ENCODE measurements at regions not wholly inside any gene's neighbourhood (a gene's known extent, or its start where the extent isn't known, plus 50 kb on each side); places are given as distances from the start of the nearest gene placed in this dataset.

DNA sequence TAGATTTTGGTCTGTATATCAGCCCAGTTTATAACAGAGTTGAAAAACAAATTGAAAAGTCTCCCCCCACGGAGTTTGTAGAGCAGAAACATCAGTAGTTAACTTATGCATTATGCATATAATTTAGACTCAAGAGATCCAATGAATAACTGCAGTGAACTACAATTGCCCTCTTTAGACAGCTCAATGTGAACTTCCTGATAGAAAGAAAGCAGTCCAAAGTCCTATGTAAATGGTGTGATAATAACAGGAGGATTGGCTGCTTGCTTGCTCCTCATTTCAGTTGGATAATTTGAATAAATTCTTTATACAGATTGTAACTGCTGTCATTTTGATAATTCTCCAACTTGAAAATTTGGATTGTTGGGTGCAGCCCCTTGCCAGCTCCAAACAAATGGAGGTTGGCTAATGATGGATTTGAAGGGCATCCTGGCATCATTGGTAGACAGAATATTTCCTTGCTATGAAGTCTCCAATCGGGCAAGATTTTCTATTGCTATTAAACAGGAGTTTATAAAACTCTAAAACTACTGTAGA lies 297.1 kb downstream of the ASXL3 start:
- Histone ChIP-seq H3K9me3 (no peaks in the 10 kb centered on the region), H3K9me2 (no peaks in the 10 kb centered on the region), H4K20me1 (ENCODE audit: insufficient read depth) (no peaks in the 10 kb centered on the region), H3K27me3 (ENCODE audit: insufficient read depth) (no peaks in the 10 kb centered on the region), H3K9ac (no peak overlapping the region), H3F3A (replicated peaks; ENCODE audit: insufficient read depth) (no peaks in the 10 kb centered on the region), H3K4me2 (no peak overlapping the region), H3K79me2 (ENCODE audit: insufficient read depth) (no peaks in the 10 kb centered on the region), H2AFZ (ENCODE audit: low read depth) (no peak overlapping the region), H3K27ac (ENCODE audit: low read depth in 2 of 2, low read length in 1 of 2) (no peak overlapping the region), H3K4me1 (ENCODE audit: control insufficient read depth in 1 of 2, insufficient read depth in 2 of 2, low read depth in 1 of 2, low read length in 1 of 2) (no peaks in the 10 kb centered on the region), H3K36me3 (replicated peaks in 1 of 2; ENCODE audit: control insufficient read depth in 1 of 2, insufficient read depth in 2 of 2, low read length in 1 of 2) (no peaks in the 10 kb centered on the region), H3K4me3 (ENCODE audit: low read depth in 2 of 2, low read length in 1 of 2) (no peak overlapping the region)
- ChIA-PET CTCF (interaction anchor here (1.4 kb wide), 1 partner anchor 9 kb away, joined by 4 read pairs; no protein-coding TSS in a partner anchor), POLR2A (no interaction called here)
- TF ChIP-seq YY1 (IDR thresholded peaks at IDR 0.05; ENCODE audit: low read depth), result no peak
- TF ChIP-seq, protein P1, sequence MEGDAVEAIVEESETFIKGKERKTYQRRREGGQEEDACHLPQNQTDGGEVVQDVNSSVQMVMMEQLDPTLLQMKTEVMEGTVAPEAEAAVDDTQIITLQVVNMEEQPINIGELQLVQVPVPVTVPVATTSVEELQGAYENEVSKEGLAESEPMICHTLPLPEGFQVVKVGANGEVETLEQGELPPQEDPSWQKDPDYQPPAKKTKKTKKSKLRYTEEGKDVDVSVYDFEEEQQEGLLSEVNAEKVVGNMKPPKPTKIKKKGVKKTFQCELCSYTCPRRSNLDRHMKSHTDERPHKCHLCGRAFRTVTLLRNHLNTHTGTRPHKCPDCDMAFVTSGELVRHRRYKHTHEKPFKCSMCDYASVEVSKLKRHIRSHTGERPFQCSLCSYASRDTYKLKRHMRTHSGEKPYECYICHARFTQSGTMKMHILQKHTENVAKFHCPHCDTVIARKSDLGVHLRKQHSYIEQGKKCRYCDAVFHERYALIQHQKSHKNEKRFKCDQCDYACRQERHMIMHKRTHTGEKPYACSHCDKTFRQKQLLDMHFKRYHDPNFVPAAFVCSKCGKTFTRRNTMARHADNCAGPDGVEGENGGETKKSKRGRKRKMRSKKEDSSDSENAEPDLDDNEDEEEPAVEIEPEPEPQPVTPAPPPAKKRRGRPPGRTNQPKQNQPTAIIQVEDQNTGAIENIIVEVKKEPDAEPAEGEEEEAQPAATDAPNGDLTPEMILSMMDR (IDR thresholded peaks at IDR 0.05), result no peak
- TF ChIP-seq TEAD4 (IDR thresholded peaks at IDR 0.05; ENCODE audit: borderline replicate concordance, insufficient read depth), result no peak
- TF ChIP-seq, protein P2, sequence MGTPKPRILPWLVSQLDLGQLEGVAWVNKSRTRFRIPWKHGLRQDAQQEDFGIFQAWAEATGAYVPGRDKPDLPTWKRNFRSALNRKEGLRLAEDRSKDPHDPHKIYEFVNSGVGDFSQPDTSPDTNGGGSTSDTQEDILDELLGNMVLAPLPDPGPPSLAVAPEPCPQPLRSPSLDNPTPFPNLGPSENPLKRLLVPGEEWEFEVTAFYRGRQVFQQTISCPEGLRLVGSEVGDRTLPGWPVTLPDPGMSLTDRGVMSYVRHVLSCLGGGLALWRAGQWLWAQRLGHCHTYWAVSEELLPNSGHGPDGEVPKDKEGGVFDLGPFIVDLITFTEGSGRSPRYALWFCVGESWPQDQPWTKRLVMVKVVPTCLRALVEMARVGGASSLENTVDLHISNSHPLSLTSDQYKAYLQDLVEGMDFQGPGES (IDR thresholded peaks at IDR 0.05; ENCODE audit: low read depth, low read length), result no peak
- TF ChIP-seq CHD2 (IDR thresholded peaks at IDR 0.05; ENCODE audit: low read length, partially characterized antibody), result no peak
- no peak for TF ChIP-seq POLR2AphosphoS5 (IDR thresholded peaks at IDR 0.05; ENCODE audit: low read depth, low read length)
- TF ChIP-seq NRF1 (IDR thresholded peaks at IDR 0.05; ENCODE audit: low read depth, low read length), result no peak
- TF ChIP-seq, protein P3, sequence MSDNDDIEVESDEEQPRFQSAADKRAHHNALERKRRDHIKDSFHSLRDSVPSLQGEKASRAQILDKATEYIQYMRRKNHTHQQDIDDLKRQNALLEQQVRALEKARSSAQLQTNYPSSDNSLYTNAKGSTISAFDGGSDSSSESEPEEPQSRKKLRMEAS (IDR thresholded peaks at IDR 0.05; ENCODE audit: low read depth), result no peak
- no peak for TF ChIP-seq RFX5 (IDR thresholded peaks at IDR 0.05; ENCODE audit: low read length)
- TF ChIP-seq, protein P4, sequence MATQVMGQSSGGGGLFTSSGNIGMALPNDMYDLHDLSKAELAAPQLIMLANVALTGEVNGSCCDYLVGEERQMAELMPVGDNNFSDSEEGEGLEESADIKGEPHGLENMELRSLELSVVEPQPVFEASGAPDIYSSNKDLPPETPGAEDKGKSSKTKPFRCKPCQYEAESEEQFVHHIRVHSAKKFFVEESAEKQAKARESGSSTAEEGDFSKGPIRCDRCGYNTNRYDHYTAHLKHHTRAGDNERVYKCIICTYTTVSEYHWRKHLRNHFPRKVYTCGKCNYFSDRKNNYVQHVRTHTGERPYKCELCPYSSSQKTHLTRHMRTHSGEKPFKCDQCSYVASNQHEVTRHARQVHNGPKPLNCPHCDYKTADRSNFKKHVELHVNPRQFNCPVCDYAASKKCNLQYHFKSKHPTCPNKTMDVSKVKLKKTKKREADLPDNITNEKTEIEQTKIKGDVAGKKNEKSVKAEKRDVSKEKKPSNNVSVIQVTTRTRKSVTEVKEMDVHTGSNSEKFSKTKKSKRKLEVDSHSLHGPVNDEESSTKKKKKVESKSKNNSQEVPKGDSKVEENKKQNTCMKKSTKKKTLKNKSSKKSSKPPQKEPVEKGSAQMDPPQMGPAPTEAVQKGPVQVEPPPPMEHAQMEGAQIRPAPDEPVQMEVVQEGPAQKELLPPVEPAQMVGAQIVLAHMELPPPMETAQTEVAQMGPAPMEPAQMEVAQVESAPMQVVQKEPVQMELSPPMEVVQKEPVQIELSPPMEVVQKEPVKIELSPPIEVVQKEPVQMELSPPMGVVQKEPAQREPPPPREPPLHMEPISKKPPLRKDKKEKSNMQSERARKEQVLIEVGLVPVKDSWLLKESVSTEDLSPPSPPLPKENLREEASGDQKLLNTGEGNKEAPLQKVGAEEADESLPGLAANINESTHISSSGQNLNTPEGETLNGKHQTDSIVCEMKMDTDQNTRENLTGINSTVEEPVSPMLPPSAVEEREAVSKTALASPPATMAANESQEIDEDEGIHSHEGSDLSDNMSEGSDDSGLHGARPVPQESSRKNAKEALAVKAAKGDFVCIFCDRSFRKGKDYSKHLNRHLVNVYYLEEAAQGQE (IDR thresholded peaks at IDR 0.05; ENCODE audit: low read depth, low read length), result no peak
- no peak for TF ChIP-seq FOSL2 (IDR thresholded peaks at IDR 0.05; ENCODE audit: borderline replicate concordance, low read depth)
- no peak for TF ChIP-seq SIN3A (IDR thresholded peaks at IDR 0.05; ENCODE audit: borderline replicate concordance, low read depth, low read length)
- TF ChIP-seq PBX3 (IDR thresholded peaks at IDR 0.05), result no peak
- 11% methylated on average over 2 of the region's 2 CpGs for WGBS (ENCODE audit: low lambda C conversion rate)
- DNase-seq, result no peak

All from SK-N-SH (cell line).